UCSD-AML1 (cell line): ENCODE measurements at regions not wholly inside any gene's neighbourhood (a gene's known extent, or its start where the extent isn't known, plus 50 kb on each side); places are given as distances from the start of the nearest gene placed in this dataset.
"Not testable (repeated sequence)": the region's sequence is repeated elsewhere in the genome, so short reads cannot be mapped to it uniquely, and the experiment has no call there.

Experiments used
- DNase-seq: peaks from one replicate; lab custom pipeline; 2025; ENCODE audit not compliant: unreplicated experiment; lab: John Stamatoyannopoulos, UW

GRCh38 chrX:121169099-121170035 lies 122.0 kb downstream of the GLUD2 start:
- DNase-seq, result no peak

GRCh38 chrX:121172703-121173102 lies 125.3 kb downstream of the GLUD2 start:
- DNase-seq, result no peak

- DNase-seq, result no peak
Observed at GRCh38 chrX:121179972-121180371, 132.6 kb downstream of the GLUD2 start.

- DNase-seq, result no peak
Observed at GRCh38 chrX:121191779-121192178, 144.4 kb downstream of the GLUD2 start.

- DNase-seq, result no peak
Observed at GRCh38 chrX:121195719-121196118, 148.3 kb downstream of the GLUD2 start.

GRCh38 chrX:121196872-121197444 lies 149.5 kb downstream of the GLUD2 start:
- DNase-seq, result not testable (repeated sequence)

GRCh38 chrX:121208563-121208962 lies 161.2 kb downstream of the GLUD2 start:
- no peak for DNase-seq

GRCh38 chrX:121216641-121217374 lies 169.4 kb downstream of the GLUD2 start:
- no peak for DNase-seq

- DNase-seq, result no peak
Observed at GRCh38 chrX:121221322-121221977, 174.0 kb downstream of the GLUD2 start.

- DNase-seq, result no peak
Observed at GRCh38 chrX:121227888-121228287, 180.5 kb downstream of the GLUD2 start.

GRCh38 chrX:121231566-121232358 lies 184.4 kb downstream of the GLUD2 start:
- DNase-seq, result no peak

GRCh38 chrX:121236040-121236439 lies 188.6 kb downstream of the GLUD2 start:
- no peak for DNase-seq

- no peak for DNase-seq
Observed at GRCh38 chrX:121238093-121238492, 190.7 kb downstream of the GLUD2 start.

- DNase-seq, result no peak
Observed at GRCh38 chrX:121244511-121244910, 197.1 kb downstream of the GLUD2 start.

- DNase-seq, result no peak
Observed at GRCh38 chrX:121245763-121246162, 198.4 kb downstream of the GLUD2 start.

GRCh38 chrX:121254336-121254735 lies 206.9 kb downstream of the GLUD2 start:
- DNase-seq, result no peak

- no peak for DNase-seq
Observed at GRCh38 chrX:121256647-121257046, 209.2 kb downstream of the GLUD2 start.

- DNase-seq, result no peak
Observed at GRCh38 chrX:121258545-121258944, 211.1 kb downstream of the GLUD2 start.

- DNase-seq, result no peak
Observed at GRCh38 chrX:121259170-121259569, 211.8 kb downstream of the GLUD2 start.

GRCh38 chrX:121260596-121261240 lies 213.3 kb downstream of the GLUD2 start:
- DNase-seq, result no peak
